Right kidney (tissue), 1 donor: ENCODE measurements at regions not wholly inside any gene's neighbourhood (a gene's known extent, or its start where the extent isn't known, plus 50 kb on each side); places are given as distances from the start of the nearest gene placed in this dataset.
"Not testable (repeated sequence)": the region's sequence is repeated elsewhere in the genome, so short reads cannot be mapped to it uniquely, and the experiment has no call there.

Source experiments
- DNase-seq: peaks from one replicate; pipeline ENCODE4 v3.0.0-alpha.2; 2016

- DNase-seq = no peak
Measured at GRCh38 chr11:86147004-86147403, 78.1 kb upstream of the PICALM start.

GRCh38 chr11:86145439-86146156 lies 76.7 kb upstream of the PICALM start:
- DNase-seq = no peak

- DNase-seq = no peak
Measured at GRCh38 chr11:86144846-86145245, 76.0 kb upstream of the PICALM start.

- DNase-seq = not testable (repeated sequence)
Measured at GRCh38 chr11:86144087-86144486, 75.2 kb upstream of the PICALM start.

- no peak for DNase-seq
Measured at GRCh38 chr11:86143087-86144030, 74.5 kb upstream of the PICALM start.

GRCh38 chr11:86142170-86142569 lies 73.3 kb upstream of the PICALM start:
- DNase-seq = no peak

GRCh38 chr11:86141727-86142126 lies 72.8 kb upstream of the PICALM start:
- DNase-seq = no peak

GRCh38 chr11:86140334-86140990 lies 71.6 kb upstream of the PICALM start:
- no peak for DNase-seq

- DNase-seq = no peak
Measured at GRCh38 chr11:86138958-86139357, 70.1 kb upstream of the PICALM start.

- no peak for DNase-seq
Measured at GRCh38 chr11:86136538-86136937, 67.7 kb upstream of the PICALM start.

GRCh38 chr11:86135319-86135714 lies 66.4 kb upstream of the PICALM start:
- no peak for DNase-seq

GRCh38 chr11:86134580-86135318 lies 65.9 kb upstream of the PICALM start:
- no peak for DNase-seq

- DNase-seq = no peak
Measured at GRCh38 chr11:86132667-86133249, 63.9 kb upstream of the PICALM start.

- DNase-seq = no peak
Measured at GRCh38 chr11:86129740-86130540, 61.1 kb upstream of the PICALM start.

- no peak for DNase-seq
Measured at GRCh38 chr11:86128914-86129313, 60.0 kb upstream of the PICALM start.

- no peak for DNase-seq
Measured at GRCh38 chr11:86126862-86127261, 58.0 kb upstream of the PICALM start.

- no peak for DNase-seq
Measured at GRCh38 chr11:86124251-86125233, 55.7 kb upstream of the PICALM start.

GRCh38 chr11:86122773-86123172 lies 53.9 kb upstream of the PICALM start:
- no peak for DNase-seq

GRCh38 chr11:86120807-86121206 lies 51.9 kb upstream of the PICALM start:
- no peak for DNase-seq

GRCh38 chr11:86119906-86120305 lies 51.0 kb upstream of the PICALM start:
- no peak for DNase-seq
